CD4-positive, alpha-beta T cell treated with Interleukin-15 for 1 hour (primary cell): ENCODE measurements at regions not wholly inside any gene's neighbourhood (a gene's known extent, or its start where the extent isn't known, plus 50 kb on each side); places are given as distances from the start of the nearest gene placed in this dataset.

ENCODE experiments used
- DNase-seq: peaks from one replicate; pipeline ENCODE4 v3.0.0-alpha.2; 2020

DNA sequence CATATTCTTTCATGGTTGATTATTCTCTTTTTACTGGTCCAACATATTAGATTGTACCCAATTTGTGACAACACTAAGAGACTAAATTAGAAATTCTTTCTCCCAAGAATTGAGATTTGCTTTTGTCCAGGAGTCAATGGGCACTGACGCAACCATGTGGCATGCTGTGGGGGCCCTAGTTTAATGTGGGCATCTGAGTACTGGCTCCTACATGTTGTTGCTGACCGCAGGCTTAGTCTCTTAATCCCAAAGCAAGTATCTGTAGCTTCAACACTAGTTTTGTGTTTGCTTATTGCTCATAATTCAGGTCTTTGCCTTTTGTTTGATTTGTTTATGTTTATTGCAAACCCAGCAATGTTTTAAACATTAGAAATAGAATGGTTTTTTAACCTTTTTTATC lies 263.4 kb upstream of the NDST4 start:
- no peak for DNase-seq

DNA sequence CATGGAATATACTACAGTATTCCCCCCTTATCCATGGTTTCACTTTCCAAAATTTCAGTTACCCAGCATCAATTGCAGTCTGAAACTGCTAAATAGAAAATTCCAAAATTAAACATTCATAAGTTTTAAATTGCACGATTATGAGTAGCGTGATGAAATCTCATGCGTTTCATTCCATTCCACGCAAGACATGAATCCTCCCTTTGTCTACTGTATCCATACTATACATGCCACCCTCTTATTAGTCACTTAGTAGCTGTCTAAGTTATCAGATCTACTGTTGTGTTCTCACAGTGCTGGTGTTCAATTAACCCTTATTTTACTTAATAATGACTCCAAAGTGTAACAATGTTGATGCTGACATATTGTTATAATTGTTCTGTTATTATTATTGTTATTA lies 261.2 kb upstream of the NDST4 start:
- DNase-seq, result no peak

DNA sequence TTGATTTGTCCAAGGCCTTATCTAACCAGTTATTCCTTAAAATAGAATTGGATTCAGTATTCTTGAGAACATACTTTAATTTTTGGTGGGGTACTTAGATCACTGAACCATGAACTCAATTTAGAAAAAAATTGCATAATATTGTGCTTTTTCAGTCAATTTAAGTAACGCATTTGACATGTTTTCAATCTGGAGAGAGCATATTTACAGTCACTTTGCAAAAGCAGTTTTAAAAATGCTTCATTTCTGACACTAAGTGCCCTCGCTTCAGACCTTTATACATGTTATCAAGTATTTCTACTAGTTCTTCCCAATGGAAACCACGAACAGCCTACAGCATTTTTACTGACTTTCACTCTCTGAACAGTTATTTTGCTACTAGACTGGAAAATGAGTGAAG lies 257.1 kb upstream of the NDST4 start:
- no peak for DNase-seq

DNA sequence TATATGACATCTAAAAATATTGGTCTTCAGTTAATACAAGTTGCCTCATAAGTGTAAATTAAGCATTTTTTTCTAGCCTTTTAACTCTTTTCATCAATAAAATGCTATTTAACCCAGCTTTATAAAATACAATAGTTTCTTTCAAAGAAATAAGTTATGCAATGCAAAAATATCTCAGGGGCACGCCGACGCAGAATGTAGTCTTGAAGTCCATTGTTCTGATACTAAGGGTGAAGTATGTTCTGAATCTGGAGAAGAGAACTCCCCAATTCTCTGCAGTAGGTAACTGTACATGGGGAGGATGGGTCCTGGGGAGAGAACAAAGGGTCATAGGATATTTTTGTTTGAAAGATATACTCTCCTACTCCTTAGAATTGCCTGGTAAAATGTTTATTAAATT lies 256.6 kb upstream of the NDST4 start:
- DNase-seq, result no peak

DNA sequence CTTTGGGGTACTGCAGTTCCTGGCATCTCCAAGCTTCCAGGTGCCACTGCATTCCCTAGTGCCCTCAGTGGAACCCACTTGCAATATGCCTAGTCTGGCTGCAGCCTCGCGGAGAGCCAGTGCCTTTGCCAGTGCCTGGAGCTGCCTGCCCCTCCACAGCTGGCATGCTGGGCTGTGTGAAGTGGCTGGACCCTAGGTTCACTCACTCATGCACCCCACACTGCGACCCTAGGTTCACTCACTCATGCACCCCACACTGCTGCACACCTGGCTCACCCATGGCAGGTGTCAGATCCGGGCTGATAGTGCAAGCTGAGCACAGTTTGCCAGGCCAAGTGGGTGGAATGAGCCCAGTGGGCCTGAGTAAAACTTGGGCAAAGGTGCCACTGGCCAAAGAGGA lies 253.0 kb upstream of the NDST4 start:
- no peak for DNase-seq

- no peak for DNase-seq
Observed at GRCh38 chr4:115365185-115365584, 251.8 kb upstream of the NDST4 start.

GRCh38 chr4:115361781-115362180 lies 248.4 kb upstream of the NDST4 start:
- DNase-seq, result no peak

GRCh38 chr4:115360431-115360830 lies 247.0 kb upstream of the NDST4 start:
- no peak for DNase-seq

- no peak for DNase-seq
Observed at GRCh38 chr4:115357776-115358175, 244.4 kb upstream of the NDST4 start.

- DNase-seq, result no peak
Observed at GRCh38 chr4:115356176-115356575, 242.8 kb upstream of the NDST4 start.

- no peak for DNase-seq
Observed at GRCh38 chr4:115355329-115355728, 241.9 kb upstream of the NDST4 start.

DNA sequence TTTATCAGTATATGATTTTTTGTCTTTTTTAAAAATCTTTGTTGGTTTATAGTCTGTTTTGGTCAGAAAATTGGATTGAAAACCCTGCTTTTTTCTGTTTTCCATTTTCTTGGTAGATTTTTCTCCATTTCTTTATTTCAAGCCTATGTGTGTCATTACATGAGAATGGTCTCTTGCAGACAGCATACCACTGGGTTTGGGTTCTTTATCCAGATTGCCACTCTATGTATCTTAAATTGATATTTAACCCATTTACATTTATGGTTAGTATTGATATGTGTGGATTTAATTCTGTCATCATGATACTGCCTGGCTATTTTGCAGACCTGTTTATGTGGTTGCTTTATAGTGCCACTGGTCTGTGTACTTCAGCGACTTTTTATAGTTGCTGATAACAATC lies 239.9 kb upstream of the NDST4 start:
- DNase-seq, result no peak

GRCh38 chr4:115343171-115343570 lies 229.8 kb upstream of the NDST4 start:
- DNase-seq, result no peak

- DNase-seq, result no peak
Observed at GRCh38 chr4:115334736-115335411, 221.5 kb upstream of the NDST4 start.

DNA sequence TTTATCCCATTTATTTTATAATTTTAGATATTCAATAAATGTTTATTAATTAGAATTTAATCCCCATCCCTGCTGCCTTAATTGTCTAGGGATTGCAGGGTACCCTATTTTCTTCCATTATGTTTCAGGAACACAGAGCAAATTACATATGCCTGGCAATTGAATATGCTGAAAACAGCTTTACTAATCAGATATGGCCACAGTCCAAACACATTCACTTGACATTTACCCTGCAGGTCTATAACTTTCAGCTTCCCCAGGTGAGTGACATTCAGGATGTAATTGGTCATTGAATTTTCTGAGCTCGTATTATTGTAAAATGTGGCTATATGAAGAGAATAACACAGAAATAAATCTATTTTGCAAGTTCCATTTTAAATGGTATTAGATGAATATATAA lies 218.7 kb upstream of the NDST4 start:
- no peak for DNase-seq

DNA sequence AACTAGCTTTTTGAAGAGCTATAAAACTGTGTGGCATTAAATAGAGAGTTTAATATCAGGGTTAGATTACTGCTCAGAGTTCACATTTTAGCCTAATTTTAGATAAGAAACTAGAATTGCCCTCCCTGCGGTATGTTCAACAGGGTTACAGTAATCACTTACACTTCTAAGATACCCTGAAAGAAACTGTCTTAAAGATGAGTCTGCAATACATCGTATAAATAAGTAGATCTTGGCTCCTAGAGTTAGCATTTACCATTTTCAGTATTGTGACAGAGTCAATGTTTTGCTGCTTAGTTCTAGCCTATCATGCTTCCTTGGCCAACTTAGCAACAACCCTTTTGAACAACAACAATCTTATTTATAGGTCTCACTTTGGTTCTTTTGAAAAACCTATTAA lies 217.8 kb upstream of the NDST4 start:
- no peak for DNase-seq

- DNase-seq, result no peak
Observed at GRCh38 chr4:115325836-115326235, 212.4 kb upstream of the NDST4 start.

- DNase-seq, result no peak
Observed at GRCh38 chr4:115323106-115323707, 209.8 kb upstream of the NDST4 start.

DNA sequence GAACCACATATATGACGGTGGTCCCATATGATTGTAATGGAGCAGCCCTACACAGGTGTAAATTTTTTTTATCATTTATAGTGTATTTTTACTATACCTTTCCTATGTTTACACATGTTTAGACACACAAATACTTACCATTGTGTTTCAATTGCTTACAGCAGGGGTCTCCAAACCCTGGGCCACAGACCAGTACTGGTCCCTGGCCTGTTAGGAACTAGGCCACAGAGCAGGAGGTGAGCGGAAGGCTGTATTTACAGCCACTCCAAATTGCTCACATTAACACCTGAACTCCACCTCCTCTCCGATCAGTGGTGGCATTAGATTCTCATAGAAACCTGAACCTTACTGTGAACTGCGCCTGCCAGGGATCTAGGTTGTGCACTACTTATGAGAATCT lies 201.8 kb upstream of the NDST4 start:
- DNase-seq, result no peak

GRCh38 chr4:115310641-115311040 lies 197.2 kb upstream of the NDST4 start:
- no peak for DNase-seq

- DNase-seq, result no peak
Observed at GRCh38 chr4:115294717-115295116, 181.3 kb upstream of the NDST4 start.

DNA sequence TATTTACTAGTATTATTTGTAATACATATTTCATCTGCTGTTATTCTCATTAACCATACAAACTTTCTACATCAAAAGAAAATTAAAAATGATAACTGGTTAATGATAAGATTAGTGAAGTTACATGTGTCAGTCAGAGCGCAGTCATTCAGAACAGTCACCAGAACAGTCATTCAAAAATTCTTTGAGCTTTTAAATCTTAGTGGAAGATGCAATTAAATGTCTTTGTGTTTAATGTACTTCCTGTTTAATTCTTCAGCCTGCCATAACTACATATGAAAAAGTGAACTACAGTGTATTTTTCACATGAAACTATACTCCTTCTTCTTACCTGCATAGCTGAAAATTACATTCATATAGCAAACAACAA lies 179.7 kb upstream of the NDST4 start:
- no peak for DNase-seq

DNA sequence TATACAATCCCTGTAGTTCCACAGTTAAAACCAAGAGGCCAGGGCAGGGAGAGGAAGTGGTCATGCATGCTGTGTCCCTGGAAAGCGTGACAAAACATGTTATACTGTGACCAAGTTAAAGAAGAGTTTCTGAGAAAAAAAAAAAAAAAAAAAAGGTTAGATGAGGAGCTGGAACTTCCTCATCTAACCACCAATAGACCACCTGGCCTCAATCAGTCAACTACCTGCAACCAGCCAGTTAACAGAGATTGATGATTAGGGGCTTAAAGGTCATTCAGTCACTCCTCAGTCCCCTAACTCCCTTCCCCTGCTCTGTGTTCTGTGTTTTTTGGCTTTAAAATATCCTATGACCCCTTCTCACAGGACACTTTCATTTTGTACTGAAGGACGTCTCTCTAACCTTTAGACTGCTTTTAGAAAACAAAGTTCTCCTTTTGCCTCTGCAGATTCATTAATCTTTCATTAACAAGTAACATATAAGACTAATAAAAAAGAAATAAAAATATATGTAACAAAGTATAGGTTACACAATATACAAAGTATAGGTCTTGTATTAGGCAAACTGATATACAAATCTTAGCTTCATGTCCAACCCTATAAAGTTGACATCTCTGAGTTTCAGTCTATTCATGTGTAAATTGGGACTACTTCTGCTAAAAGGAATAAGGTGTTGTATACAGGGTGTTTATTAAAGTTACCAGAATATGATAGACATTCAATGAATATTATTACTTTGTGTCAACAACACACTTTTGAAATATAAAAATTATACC lies 179.1 kb upstream of the NDST4 start:
- no peak for DNase-seq

GRCh38 chr4:115287426-115287825 lies 174.0 kb upstream of the NDST4 start:
- no peak for DNase-seq

DNA sequence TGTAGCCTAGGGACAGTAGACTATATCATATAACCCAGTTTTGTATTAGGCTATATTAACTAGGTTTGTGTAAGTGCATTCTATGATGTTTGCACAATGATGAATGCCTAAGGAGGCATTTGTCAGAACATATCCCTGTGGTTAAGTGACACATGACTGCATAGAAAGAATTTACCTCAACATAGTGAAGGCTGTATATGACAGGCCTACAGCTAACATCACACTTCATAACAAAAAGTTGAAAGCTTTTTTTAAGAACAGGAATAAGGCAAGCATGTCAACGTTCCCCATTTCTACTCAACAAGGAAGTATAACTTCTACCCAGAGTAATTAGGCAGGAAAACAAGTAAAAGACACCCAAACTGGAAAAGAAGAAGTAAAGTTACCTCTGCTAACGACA lies 165.9 kb upstream of the NDST4 start:
- DNase-seq, result no peak
